GM12878 (cell line): ENCODE measurements at regions not wholly inside any gene's neighbourhood (a gene's known extent, or its start where the extent isn't known, plus 50 kb on each side); places are given as distances from the start of the nearest gene placed in this dataset.

Experiments used
- ATAC-seq: fragments of 200-7000 bp; cut with Tn5 transposase; 3 replicates; pipeline ENCODE4 v1.9.1; 2020; ENCODE audit warnings: mild to moderate bottlenecking, moderate library complexity
- BruUV-seq: library from RNA; stranded (reverse); fragments of 400-500 nt; replicated peaks from 2 replicates; lab custom pipeline; 2021; lab: Mats Ljungman, UMichigan
- CTCF ChIA-PET: fragments of 300-600 bp; sonication (Branson Sonifier 250); formaldehyde crosslinking; extraction: SDS; loops from one replicate; lab custom pipeline; 2021; ENCODE audit warnings: inconsistent platforms; lab: Yijun Ruan, JAX
- POLR2A ChIA-PET: fragments of 350-600 bp; formaldehyde crosslinking; extraction: SDS; loops from one replicate; lab custom pipeline; 2021; ENCODE audit warnings: inconsistent platforms; lab: Charles Lee
- RAD21 ChIA-PET: fragments of 300-600 bp; sonication (Branson Sonifier 250); formaldehyde crosslinking; loops from one replicate; lab custom pipeline; 2023; ENCODE audit warnings: antibody characterized with exemption; ENCODE audit not compliant: unreplicated experiment; lab: Charles Lee
- SMC1A ChIA-PET: fragments of 300-600 bp; sonication (Branson Sonifier 250); formaldehyde crosslinking; loops from one replicate; lab custom pipeline; 2023; ENCODE audit not compliant: unreplicated experiment, uncharacterized antibody; lab: Charles Lee
- DNase-seq: peaks from one replicate; pipeline ENCODE4 v3.0.0-alpha.2; 2011; ENCODE audit warnings: low read depth, low spot score
- FAIRE-seq: peaks from 3 replicates; lab custom pipeline; 2011; peaks lifted over from hg19 to GRCh38; lab: Jason Lieb, UNC
- H2AFZ ChIP-seq: 2 replicates; pipeline ENCODE4 v1.6.0; 2011; ENCODE audit warnings: low read depth, low read length, control low read depth; ENCODE audit not compliant: control insufficient read depth
- H3K27ac ChIP-seq: 2 replicates; pipeline ENCODE4 v1.5.1; 2011; ENCODE audit warnings: control low read depth; ENCODE audit not compliant: control insufficient read depth, insufficient read depth
- H3K27me3 ChIP-seq, 2 experiments: replicated peaks in 1 of 2; 2 replicates each; pipeline versions ENCODE4 v1.6.0 to v1.6.1; 2011; ENCODE audit warnings: low read length in 1 of 2; ENCODE audit not compliant: control insufficient read depth in 2 of 2, insufficient read depth in 2 of 2
- H3K36me3 ChIP-seq, 2 experiments: 2 replicates each; pipeline ENCODE4 v1.5.1; 2011; ENCODE audit warnings: low read length in 1 of 2; ENCODE audit not compliant: control insufficient read depth in 2 of 2, insufficient read depth in 2 of 2
- H3K4me1 ChIP-seq: 2 replicates; pipeline ENCODE4 v1.6.1; 2011; ENCODE audit warnings: mild to moderate bottlenecking, low read length, moderate library complexity, mixed read lengths; ENCODE audit not compliant: control insufficient read depth, insufficient read depth
- H3K4me2 ChIP-seq: 2 replicates; pipeline ENCODE4 v1.6.0; 2011; ENCODE audit warnings: control low read depth; ENCODE audit not compliant: control insufficient read depth, insufficient read depth
- H3K4me3 ChIP-seq: fragments of 200-600 bp; sonication (generic); 2 replicates; pipeline ENCODE4 v1.5.1; 2016
- H3K79me2 ChIP-seq: 2 replicates; pipeline ENCODE4 v1.6.0; 2011; ENCODE audit warnings: low read length; ENCODE audit not compliant: control insufficient read depth, insufficient read depth
- H3K9ac ChIP-seq: 2 replicates; pipeline ENCODE4 v1.8.0; 2011; ENCODE audit warnings: low read length, control low read depth, mixed read lengths; ENCODE audit not compliant: control insufficient read depth, insufficient read depth
- H3K9me3 ChIP-seq: replicated peaks from 3 replicates; pipeline ENCODE4 v1.5.1; 2011; ENCODE audit warnings: mild to moderate bottlenecking, low read length; ENCODE audit not compliant: control insufficient read depth, insufficient read depth
- H4K20me1 ChIP-seq: 2 replicates; pipeline ENCODE4 v1.6.0; 2011; ENCODE audit not compliant: control insufficient read depth, insufficient read depth
- BMI1 ChIP-seq: fragments of 450-650 bp; IDR thresholded peaks from 2 replicates; pipeline ENCODE4 v1.6.1; 2016; ENCODE audit warnings: mild to moderate bottlenecking, moderate library complexity, borderline replicate concordance
- CHD1 ChIP-seq: IDR thresholded peaks from 2 replicates; pipeline ENCODE4 v1.6.1; 2012; ENCODE audit warnings: low read depth, low read length, improper control_type of control experiment
- GABPA ChIP-seq: IDR thresholded peaks from 2 replicates; pipeline ENCODE4 v1.6.1; 2014; ENCODE audit warnings: antibody characterized with exemption, low read depth, mild to moderate bottlenecking, inconsistent platforms
- HDAC2 ChIP-seq: fragments of 200-600 bp; sonication (generic); IDR thresholded peaks from 2 replicates; pipeline ENCODE4 v1.6.1; 2017
- JUND ChIP-seq: IDR thresholded peaks from 2 replicates; pipeline ENCODE4 v1.6.1; 2012; ENCODE audit warnings: low read depth, mild to moderate bottlenecking, low read length, improper control_type of control experiment, moderate library complexity
- MXI1 ChIP-seq: fragments of 150-350 bp; IDR thresholded peaks from 2 replicates; pipeline ENCODE4 v1.6.1; 2011; ENCODE audit warnings: low read depth, mild to moderate bottlenecking, inconsistent platforms, low read length, improper control_type of control experiment
- NFYA ChIP-seq: IDR thresholded peaks from 2 replicates; pipeline ENCODE4 v1.6.1; 2011; ENCODE audit warnings: low read depth, mild to moderate bottlenecking, low read length, improper control_type of control experiment, borderline replicate concordance
- NFYB ChIP-seq: IDR thresholded peaks from 2 replicates; pipeline ENCODE4 v1.6.1; 2011; ENCODE audit warnings: low read depth, mild to moderate bottlenecking, low read length, improper control_type of control experiment, moderate library complexity; ENCODE audit not compliant: insufficient read depth
- POLR2AphosphoS2 ChIP-seq: IDR thresholded peaks from 2 replicates; pipeline ENCODE4 v1.6.1; 2011; ENCODE audit warnings: low read depth, mild to moderate bottlenecking, low read length, improper control_type of control experiment, moderate library complexity
- RB1 ChIP-seq: fragments of 450-650 bp; formaldehyde crosslinking; IDR thresholded peaks from 2 replicates; pipeline ENCODE4 v1.6.1; 2017; ENCODE audit warnings: mild to moderate bottlenecking, borderline replicate concordance
- SRF ChIP-seq, 2 experiments: IDR thresholded peaks; 2 replicates each; pipeline ENCODE4 v1.6.1; 2011; ENCODE audit warnings: low read depth in 2 of 2, low read length in 2 of 2, mild to moderate bottlenecking in 1 of 2, moderate library complexity in 1 of 2
- SUPT20H ChIP-seq: IDR thresholded peaks from 2 replicates; pipeline ENCODE4 v1.6.1; 2011; ENCODE audit warnings: low read depth, mild to moderate bottlenecking, low read length, moderate library complexity, borderline replicate concordance; ENCODE audit not compliant: control insufficient read depth
- TCF12 ChIP-seq: IDR thresholded peaks from 2 replicates; pipeline ENCODE4 v1.6.1; 2011; ENCODE audit warnings: low read depth, mild to moderate bottlenecking, low read length
- ZNF207 ChIP-seq: fragments of 450-650 bp; IDR thresholded peaks from 2 replicates; pipeline ENCODE4 v1.6.1; 2014; ENCODE audit warnings: antibody characterized with exemption, mild to moderate bottlenecking, borderline replicate concordance
- ZSCAN29 ChIP-seq: fragments of 450-650 bp; IDR thresholded peaks from 2 replicates; pipeline ENCODE4 v1.6.1; 2017; ENCODE audit warnings: mild to moderate bottlenecking, moderate library complexity
- WGBS: methylation state at CpG from one replicate; pipeline ENCODE4 v1.1.6; 2016; ENCODE audit warnings: low lambda C conversion rate; ENCODE audit not compliant: insufficient replicate concordance, insufficient coverage; ENCODE audit errors: missing lambda C conversion rate; 5-methylcytosine and 5-hydroxymethylcytosine counted together
- in situ Hi-C: fragments of 300-500 bp; cut with MboI; formaldehyde crosslinking; loops from 9 replicates; pipeline ENCODE4 v1.14.3; 2018; ENCODE audit warnings: mixed read lengths
- intact Hi-C: fragments of 100-400 bp; cut with micrococcal nuclease; formaldehyde crosslinking; loops from one replicate; pipeline ENCODE4 v1.14.2; 2022; ENCODE audit not compliant: unreplicated experiment
- TF ChIP-seq, protein P1 (sequence below): IDR thresholded peaks from 2 replicates; pipeline ENCODE4 v1.6.1; 2012; ENCODE audit warnings: low read length, inconsistent platforms
- TF ChIP-seq, protein P2 (sequence below): IDR thresholded peaks from 2 replicates; pipeline ENCODE4 v1.6.1; 2011; ENCODE audit warnings: mild to moderate bottlenecking, low read depth, low read length, moderate library complexity; ENCODE audit not compliant: insufficient replicate concordance
- TF ChIP-seq, protein P3 (sequence below): fragments of 450-650 bp; IDR thresholded peaks from 2 replicates; pipeline ENCODE4 v1.6.1; 2017; ENCODE audit warnings: mild to moderate bottlenecking, low read depth, inconsistent platforms; ENCODE audit not compliant: poor library complexity, severe bottlenecking
- TF ChIP-seq, protein P4 (sequence below): fragments of 450-650 bp; IDR thresholded peaks from 2 replicates; pipeline ENCODE4 v1.6.1; 2017; ENCODE audit warnings: low read depth, mild to moderate bottlenecking, moderate library complexity

DNA sequence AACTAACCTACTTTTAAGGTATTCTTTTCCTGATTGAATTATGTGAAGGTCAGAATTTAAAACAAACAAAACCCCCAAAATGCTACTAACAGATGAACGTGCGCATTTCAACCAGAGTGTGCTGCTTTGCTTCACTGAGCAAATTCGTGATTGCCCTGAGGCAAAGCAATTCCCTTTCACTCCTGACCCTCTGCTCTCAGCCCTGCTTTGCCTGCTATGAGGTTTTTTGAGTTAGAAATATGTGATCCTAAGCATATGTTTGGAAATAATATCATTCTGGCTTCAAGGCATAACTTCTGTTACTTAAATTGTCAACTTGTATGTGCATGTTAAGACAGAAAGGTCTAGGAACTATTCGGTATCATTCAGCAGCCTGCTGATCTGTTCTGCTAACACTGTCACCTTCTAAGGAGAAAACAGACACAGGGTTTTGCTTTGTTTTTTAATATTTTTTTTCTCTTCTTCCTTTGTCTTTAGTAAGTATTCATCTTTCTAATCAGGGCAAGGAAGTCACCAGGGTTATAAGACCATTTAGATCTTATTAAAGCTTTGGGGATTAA, 124.2 kb downstream of the GNAT3 start:
- ATAC-seq (no peak), FAIRE-seq (no peak), DNase-seq (no peak)
- H4K20me1 ChIP-seq: no peaks in the 10 kb centered on the region
- H3K4me1 ChIP-seq: no peaks in the 10 kb centered on the region
- no peak overlapping the region for H2AFZ ChIP-seq
- intact Hi-C loops (no loop called here), in situ Hi-C loops (no loop called here)
- H3K27me3 ChIP-seq: no peaks in the 10 kb centered on the region
- no peaks in the 10 kb centered on the region for H3K9me3 ChIP-seq
- no peaks in the 10 kb centered on the region for H3K36me3 ChIP-seq
- H3K4me3 ChIP-seq: no peak overlapping the region
- ChIA-PET SMC1A (no interaction called here), CTCF (no interaction called here), POLR2A (no interaction called here), RAD21 (no interaction called here)
- BruUV-seq: no TSS peak
- no peak overlapping the region for H3K4me2 ChIP-seq
- no peaks in the 10 kb centered on the region for H3K79me2 ChIP-seq
- no peak overlapping the region for H3K27ac ChIP-seq
- TF ChIP-seq SUPT20H (no peak), RB1 (no peak), ZSCAN29 (no peak), SRF (IDR thresholded peaks at IDR 0.05; ENCODE audit: low read depth in 2 of 2, low read length in 2 of 2) (no peak), HDAC2 (no peak), MXI1 (no peak), GABPA (no peak), BMI1 (no peak), ZNF207 (no peak), NFYA (no peak), NFYB (no peak), JUND (no peak), POLR2AphosphoS2 (no peak), TCF12 (no peak), CHD1 (no peak)
- TF ChIP-seq, protein P1, sequence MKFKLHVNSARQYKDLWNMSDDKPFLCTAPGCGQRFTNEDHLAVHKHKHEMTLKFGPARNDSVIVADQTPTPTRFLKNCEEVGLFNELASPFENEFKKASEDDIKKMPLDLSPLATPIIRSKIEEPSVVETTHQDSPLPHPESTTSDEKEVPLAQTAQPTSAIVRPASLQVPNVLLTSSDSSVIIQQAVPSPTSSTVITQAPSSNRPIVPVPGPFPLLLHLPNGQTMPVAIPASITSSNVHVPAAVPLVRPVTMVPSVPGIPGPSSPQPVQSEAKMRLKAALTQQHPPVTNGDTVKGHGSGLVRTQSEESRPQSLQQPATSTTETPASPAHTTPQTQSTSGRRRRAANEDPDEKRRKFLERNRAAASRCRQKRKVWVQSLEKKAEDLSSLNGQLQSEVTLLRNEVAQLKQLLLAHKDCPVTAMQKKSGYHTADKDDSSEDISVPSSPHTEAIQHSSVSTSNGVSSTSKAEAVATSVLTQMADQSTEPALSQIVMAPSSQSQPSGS: no peak
- TF ChIP-seq, protein P2, sequence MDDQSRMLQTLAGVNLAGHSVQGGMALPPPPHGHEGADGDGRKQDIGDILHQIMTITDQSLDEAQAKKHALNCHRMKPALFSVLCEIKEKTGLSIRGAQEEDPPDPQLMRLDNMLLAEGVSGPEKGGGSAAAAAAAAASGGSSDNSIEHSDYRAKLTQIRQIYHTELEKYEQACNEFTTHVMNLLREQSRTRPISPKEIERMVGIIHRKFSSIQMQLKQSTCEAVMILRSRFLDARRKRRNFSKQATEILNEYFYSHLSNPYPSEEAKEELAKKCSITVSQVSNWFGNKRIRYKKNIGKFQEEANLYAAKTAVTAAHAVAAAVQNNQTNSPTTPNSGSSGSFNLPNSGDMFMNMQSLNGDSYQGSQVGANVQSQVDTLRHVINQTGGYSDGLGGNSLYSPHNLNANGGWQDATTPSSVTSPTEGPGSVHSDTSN: no peak
- TF ChIP-seq, protein P3, sequence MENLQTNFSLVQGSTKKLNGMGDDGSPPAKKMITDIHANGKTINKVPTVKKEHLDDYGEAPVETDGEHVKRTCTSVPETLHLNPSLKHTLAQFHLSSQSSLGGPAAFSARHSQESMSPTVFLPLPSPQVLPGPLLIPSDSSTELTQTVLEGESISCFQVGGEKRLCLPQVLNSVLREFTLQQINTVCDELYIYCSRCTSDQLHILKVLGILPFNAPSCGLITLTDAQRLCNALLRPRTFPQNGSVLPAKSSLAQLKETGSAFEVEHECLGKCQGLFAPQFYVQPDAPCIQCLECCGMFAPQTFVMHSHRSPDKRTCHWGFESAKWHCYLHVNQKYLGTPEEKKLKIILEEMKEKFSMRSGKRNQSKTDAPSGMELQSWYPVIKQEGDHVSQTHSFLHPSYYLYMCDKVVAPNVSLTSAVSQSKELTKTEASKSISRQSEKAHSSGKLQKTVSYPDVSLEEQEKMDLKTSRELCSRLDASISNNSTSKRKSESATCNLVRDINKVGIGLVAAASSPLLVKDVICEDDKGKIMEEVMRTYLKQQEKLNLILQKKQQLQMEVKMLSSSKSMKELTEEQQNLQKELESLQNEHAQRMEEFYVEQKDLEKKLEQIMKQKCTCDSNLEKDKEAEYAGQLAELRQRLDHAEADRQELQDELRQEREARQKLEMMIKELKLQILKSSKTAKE: no peak
- TF ChIP-seq, protein P4, sequence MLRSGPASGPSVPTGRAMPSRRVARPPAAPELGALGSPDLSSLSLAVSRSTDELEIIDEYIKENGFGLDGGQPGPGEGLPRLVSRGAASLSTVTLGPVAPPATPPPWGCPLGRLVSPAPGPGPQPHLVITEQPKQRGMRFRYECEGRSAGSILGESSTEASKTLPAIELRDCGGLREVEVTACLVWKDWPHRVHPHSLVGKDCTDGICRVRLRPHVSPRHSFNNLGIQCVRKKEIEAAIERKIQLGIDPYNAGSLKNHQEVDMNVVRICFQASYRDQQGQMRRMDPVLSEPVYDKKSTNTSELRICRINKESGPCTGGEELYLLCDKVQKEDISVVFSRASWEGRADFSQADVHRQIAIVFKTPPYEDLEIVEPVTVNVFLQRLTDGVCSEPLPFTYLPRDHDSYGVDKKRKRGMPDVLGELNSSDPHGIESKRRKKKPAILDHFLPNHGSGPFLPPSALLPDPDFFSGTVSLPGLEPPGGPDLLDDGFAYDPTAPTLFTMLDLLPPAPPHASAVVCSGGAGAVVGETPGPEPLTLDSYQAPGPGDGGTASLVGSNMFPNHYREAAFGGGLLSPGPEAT: no peak
- no peak overlapping the region for H3K9ac ChIP-seq
- WGBS: 38% methylated on average over 4 of the region's 4 CpGs
